Epidermal melanocyte (primary cell): ENCODE measurements at regions not wholly inside any gene's neighbourhood (a gene's known extent, or its start where the extent isn't known, plus 50 kb on each side); places are given as distances from the start of the nearest gene placed in this dataset.

ENCODE experiments used
- DNase-seq: peaks from one replicate; pipeline ENCODE4 v3.0.0; 2011; ENCODE audit warnings: low spot score; ENCODE audit not compliant: insufficient read length

DNA sequence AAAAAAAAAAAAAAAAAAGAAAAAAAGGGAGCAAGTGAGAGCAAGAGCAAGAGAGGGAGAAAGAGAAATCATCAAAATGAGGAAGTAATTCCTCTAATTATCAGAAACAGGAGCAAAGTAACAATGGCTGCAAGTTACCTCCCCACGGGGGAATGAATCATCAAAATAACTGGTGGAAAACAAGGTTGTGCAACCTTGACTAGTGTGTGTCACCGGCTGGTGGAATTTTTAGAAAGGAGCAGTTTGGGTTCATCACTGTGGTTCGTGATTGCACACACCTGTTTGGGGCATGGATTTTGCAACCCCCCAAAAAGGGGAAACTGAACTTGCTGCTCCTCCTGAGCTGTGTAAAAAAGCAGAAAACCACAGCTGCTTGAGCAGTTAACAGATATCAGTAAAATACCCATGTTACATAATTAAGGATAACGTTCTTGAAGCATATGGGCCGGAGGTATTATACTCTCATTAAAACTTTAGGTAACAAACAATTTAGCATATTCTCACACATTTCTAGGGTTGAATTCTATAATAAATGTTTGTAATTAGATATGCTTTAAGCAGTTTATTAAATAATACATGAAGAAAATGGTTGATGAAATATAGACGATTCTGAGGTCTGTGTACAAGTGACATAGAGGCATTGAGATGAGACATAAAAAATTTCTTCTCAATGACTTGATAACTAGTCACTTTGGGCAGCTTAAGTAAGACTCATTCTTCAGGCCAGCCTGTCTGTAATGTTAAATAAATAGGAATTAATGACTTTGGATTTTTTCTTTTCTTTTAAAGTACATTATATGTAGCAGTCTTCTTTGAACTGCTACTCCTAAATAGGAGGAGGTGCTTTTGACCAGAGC is 184.2 kb upstream of the ZEB2 start:
- no peak for DNase-seq

DNA sequence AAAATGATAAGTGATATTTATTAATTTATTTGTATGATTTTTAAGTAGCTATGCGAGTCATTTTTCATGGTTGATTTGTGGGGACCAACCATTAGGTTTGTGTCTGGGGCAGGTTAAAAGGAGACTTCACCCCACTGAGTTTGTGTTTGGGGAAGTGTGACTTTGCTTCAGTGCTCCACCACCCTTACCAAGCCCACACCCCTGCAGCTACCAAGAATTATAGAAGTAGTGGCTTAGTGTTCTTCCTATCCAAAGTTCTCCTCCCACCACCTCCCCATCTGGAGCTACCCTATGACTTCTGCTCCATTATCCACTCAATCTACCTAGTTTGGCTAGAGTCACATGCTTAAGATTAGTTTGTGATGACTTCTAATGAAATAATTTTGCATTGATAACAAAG is 182.1 kb upstream of the ZEB2 start:
- DNase-seq, result no peak

DNA sequence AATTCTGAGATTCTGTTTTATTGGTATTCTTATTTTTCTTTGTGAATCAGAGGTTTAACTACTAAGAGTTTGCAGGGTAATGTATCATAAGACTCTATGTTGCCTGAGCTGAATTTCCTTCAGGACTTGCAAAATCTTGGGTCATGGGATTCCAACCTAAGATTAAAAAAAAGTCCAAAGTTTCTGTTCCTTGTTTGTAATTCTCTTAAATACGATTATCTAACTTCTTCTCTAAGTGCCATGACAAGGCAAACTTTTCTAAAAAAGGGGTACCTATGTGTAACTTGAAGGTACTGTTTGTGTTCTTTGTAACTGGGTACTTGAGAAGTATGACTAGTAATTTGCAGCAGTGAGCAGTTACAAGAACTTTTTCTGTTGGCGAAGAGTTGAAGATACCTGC is 181.3 kb upstream of the ZEB2 start:
- no peak for DNase-seq

DNA sequence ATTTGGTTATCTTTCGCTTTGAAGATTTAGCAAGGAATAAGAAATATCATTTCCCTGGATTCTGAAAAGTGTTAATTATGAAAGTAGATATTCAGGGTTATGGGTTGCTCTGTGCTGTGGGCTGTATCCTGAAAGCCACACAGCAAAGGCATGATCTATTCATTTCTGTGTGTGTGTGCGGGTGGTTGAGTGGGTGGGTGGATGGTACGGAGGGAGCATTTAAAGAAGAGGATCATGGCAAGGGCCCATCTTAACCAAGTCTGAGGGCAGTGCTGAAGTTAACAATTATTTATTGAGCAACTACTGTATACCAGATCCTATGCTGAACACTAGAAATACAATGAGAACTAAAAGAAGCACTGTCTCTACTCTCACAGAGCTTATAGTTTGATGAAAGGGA is 178.2 kb upstream of the ZEB2 start:
- no peak for DNase-seq

DNA sequence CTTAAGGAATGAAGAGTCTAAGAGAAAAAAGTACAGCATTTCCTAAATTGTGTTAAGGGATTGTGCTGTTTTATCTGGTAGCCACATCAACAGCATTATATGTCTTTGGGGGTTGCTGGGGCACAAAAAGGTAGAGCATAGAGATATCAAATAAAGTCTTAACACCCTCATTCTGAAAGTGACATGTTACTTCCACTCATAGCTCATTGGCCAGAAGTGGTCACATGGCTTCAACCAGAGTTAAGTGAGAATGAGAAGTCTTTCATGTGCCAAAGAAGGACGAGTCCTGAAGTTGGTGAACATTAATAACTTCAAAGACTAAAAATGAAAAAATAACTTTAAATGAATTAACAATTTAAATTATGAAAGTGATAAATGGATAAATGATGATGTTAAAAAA is 175.7 kb upstream of the ZEB2 start:
- no peak for DNase-seq

DNA sequence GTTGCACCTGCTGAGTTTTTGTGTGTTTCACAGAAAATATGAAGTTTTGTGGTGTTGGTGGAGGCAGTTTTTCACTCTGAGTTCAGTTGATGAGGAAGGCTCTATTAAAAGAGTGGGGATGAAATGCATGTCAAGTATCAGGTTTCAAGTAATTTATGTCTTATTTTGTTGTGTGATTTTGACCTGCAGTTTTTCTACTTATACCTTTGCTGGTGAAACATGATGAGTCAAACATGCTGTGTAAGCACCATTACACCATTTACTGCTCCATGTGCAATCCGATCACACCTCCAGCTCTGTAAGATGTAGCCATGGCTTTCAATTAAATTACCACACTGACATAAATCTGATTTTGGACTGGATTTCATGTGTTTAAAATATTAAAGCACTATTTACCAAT is 174.5 kb upstream of the ZEB2 start:
- DNase-seq, result no peak

DNA sequence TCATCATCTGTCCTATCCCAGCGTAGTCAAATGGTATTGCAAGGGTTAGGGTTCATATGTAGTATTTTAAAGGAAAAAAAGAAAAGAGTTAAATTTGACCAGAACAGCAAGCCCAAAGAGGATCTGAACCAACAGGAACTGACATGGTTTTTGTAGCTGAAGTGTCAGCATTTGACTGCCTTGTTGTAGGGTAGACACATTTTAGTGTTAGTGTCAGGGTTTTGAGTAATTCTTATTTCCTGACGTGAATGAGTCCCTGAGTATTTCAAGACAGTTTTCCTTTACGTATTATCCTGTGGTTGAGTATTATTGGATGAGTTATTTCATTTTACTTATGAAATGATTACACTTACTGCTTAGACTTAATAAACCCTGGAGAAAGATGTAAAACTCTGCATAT is 173.3 kb upstream of the ZEB2 start:
- no peak for DNase-seq

DNA sequence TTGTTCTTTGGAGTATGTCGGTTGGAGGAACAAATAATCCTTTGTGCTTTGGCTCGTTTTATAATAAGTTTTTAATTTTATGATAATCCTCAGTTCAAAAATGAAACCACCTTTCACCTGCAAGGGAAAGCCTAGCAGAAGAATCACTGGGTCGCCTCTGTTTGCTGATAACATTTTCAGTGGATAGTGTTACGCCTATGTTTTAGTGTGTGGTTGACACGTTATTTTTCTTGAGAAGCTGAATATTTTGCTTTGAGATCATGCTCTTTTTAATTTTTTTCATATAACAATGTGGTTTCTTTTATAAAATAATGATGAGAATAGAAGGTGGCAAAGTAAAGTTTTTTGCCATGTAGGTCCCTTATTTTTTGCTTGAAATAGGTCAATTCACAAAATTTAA is 172.7 kb upstream of the ZEB2 start:
- no peak for DNase-seq

DNA sequence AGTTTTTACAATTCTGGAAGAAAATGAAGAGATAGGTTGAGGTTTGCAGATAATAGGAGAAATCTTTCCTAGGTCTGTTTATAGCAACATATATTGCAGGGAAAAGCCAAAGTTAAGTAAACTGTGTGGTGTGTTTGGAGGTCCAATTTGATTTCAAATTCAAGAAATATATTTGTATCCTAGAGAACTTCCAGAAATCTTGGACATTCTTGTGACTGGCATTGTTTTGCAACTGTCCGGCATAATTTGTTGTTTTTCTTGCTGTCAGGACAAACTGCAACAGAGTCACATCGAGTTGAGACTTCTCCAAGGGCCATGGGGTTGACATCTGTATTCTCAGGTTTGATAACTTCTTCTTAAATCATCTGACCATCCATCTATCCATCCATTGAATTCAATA is 170.9 kb upstream of the ZEB2 start:
- no peak for DNase-seq

DNA sequence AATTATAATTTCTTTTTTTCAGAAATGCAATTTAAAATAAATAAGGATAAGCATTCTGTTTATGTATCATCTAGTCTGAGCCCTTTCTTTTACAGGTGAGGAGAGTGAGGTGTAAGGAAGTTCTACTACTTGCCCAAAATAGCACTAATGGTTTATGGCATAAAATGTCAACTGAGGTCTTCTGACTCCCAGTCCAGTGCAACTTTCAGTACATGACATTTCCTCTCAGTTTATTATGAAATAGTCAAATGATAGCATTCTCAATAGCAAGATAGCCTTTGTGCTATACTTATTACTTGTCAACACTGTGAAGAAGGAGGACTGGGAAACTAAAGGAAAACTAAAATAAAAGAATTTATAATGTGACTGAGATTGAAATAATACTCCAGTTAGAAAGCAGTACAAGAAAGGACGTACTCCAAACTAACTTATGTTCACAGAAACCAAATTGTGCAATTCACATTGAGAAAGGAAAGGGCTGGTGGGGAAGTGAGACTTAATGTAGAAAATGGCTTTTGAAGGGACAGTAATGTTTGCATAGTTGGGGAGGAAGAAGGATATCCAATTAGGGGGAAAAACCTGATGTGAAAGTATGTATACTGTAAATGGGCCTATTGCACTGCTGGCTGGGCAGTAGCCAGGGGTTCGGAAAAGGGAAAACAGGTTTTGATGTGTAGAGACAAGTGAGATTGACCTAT is 166.7 kb upstream of the ZEB2 start:
- no peak for DNase-seq

DNA sequence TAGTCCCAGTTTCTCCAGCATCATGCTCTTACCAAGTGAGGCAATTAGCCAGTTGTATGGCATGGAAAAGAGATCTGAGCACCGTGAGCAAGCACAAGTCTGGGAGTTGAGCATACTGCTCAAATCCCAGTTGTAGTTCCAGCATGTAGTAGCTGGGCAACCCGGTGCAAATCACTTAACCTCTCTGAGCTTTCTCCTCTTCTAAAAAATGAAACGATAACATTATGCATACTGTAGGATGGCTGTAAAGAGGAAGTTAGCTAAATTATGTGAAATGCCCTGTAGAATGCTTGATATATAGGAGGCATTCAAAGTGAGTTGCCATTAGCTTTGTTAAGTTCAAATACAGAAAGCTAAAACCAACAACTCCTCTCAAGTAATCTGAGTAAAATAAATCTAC is 164.0 kb upstream of the ZEB2 start:
- DNase-seq, result no peak

DNA sequence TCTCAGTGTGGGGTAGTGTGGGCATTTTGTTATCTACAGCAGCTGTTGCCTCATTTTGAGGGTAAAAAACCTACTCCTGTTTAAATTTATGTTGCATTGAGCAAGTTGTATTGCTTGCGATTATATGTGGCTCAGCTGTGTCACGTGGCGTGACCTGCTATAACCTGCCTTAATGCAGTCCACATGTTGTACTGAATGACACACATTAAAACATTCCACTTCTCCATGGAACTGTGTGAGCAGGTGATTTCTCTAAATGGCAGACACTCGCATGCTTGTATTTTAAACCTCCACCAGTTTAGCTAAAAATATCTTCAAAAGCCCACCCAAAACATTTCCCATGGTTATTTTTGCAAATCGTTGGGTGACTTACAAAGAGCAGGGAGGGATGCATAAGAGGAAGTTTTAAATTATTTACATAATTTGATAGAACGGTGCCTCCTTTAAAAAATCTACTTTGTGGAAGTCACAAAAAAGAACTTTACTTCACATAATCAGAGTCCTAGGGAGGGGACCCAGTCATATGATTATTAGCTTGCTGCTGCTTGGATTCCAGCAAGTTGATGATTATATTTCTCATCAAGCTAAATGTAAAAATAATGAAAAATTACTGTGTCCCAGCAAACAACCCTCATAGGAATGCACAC is 163.3 kb upstream of the ZEB2 start:
- DNase-seq, result no peak

DNA sequence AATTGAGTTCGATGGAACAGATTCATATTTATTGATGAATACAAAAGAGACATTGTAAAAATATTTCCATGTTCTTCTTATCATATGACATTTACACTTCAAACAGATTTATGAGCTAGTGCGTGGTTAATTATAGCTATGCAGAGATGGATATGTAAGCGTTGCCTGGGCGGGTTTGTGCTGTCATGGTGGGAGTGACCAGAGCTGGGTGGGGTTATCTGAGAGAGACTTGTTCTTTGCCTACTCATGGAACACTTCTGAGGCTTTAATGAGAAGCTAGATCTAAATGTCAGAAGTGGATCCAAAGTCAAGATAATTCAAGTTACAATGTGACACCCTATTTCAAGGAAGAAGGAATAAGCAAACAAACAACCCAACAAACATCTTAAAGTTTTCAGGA is 162.3 kb upstream of the ZEB2 start:
- no peak for DNase-seq

DNA sequence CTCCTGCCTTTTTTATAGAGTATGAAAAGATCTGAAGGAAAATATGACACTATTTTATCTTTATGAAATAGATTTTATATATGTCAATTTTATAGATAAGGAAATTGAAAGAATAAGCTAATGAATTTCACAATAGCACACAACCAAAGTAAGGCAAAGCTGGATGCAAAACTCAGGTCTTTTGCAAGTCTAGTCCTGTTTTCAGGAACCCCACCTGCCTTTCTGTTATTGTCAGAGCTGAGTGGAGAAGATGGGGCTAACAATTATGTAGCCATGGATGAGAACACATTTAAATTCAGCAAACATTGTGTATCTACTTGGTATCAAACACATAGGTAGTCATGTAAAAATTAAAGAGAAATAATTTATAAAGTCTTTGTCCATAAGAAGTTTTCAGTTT is 161.5 kb upstream of the ZEB2 start:
- DNase-seq, result no peak

DNA sequence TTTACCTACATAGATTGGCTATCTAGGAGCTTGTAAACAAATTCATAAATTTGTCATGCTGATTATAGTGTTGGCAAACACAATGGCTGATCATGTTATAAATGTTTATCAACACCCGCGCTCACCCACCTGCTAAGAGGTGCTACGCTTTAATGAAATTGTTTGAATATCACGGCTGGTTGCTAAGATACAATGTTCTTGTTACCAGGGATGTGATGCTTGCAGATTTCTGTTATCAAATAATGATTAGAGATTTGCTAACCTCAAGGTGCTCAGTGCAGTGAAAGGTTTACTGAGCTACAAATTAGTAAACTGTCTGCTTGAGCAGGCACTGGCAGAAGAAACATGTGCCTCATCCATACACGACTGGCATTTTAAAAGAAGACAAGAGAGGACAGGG is 160.0 kb upstream of the ZEB2 start:
- no peak for DNase-seq

DNA sequence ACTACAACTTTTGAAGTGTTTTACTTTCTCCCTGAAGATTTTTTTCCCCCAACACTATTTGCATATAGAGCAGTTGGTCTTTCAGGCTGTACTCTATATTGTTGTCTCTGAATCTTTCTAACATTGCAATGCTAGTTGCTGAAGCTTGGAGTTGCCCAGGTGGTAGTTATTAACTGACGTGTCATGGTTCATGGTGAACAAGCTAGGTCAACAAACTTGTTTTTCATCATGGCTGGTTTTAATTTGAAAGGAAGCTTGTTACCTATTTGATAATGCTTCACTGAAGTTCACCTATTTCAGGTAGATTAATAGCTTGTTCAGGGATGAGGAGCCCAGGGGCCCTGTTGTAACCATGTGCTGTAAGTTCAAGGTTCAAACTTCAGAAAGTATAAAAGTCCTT is 158.8 kb upstream of the ZEB2 start:
- no peak for DNase-seq

DNA sequence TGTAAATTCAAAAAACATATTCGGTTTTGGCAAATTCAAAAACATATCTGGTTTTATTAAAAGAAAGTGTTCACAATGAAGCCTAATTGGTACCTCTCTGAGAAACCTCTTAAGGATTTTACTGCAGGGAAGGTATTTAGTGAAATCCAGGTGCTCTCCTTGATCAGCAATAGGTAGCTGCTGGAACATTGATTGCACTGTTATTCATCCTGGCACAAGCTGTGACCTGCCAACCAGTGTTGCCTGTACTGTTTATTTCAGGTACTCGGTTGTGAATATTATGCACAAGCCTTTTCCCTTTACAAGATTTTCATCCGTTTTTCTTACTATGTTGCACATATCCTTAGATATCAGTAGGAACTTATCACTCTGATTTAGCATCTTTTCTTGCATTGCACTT is 155.8 kb upstream of the ZEB2 start:
- DNase-seq, result no peak

DNA sequence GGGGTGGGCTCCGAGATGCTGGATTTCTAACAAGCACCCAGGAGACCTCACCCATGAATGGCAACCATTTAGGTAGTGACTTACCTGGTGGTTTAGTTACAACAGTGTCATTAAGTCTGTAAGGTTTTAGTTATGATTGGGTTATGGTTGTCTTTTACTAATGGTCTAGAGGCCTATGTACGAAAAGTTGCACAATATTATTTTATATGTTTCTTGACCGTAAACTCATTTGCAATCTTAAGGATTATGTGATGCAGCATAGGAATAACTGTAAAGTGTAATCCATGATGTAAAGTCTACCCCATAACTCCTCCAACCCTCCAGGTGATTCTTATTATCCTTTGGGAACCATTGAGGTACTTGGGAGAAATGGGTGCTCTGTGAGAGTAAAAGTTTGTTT is 155.4 kb upstream of the ZEB2 start:
- DNase-seq, result no peak

DNA sequence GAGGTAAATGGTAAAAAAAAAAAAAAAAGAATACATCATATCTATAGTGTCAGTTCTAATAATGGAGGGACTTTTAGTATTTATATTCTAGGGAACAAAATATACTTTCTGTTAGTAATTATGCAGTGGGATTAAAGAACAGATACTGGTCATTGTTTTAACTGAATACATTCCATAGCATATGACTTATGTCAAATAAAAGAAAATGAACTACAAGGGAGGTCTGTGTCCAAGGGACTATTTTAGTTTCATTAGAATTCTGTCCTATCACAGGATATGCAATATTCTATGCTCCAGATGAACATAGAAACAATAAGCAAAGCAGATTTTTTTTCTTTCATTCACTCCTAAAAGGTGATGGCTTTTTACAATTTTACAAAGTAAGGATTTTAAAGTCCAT is 154.2 kb upstream of the ZEB2 start:
- DNase-seq, result no peak

DNA sequence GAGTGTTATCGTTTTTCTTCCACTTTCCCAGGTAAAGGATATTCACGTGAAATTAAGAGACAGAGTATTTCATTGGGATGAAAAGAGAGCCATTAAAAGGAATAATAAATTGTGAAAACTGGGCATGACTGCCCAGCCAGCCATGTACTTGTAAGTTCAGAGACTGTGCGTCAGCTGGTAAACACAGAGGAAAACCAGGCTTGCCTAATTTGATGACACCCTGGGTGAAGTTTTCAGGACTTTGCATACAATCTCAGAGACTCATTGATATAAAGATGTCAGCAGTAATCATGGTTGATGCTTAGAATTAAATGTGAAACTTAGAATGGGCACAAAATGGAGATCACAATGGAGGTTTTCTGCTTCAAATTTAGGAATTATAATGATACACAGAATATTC is 153.5 kb upstream of the ZEB2 start:
- no peak for DNase-seq

DNA sequence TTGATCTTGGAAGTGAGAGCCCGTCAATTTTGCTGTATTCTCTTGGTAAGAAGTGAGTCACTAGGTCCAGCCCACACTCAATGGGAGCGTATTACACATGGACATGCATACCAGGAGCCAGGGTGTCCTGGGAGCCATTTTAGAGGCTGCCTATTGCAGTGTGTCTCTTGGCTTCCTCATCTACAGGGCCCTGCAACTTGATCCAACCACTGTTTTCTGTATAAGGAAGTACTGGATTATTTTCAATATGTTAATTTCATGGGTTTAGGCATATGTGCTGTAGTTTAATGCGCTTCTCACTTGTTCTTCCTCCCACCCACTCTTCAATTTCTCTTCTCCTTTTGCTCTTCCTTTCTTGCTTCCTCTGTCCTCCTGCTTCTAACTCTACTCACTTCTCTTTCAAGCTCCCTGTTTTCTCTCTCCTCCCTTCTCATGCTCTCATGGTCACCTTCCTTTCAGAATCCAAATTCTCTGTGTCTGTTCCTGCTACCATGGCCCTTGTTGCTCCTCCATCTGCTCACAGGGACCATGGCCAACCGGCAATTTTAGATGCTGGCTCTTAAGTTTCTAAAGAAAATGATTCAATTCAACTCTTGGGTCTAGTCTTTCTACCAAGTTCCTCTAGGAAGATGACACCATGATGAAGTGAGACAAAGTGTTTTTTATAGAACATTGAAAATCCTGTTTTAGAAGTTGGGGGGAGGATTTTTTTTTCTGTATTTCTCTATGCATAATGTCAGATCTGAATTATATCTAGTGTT is 152.0 kb upstream of the ZEB2 start:
- DNase-seq, result no peak

DNA sequence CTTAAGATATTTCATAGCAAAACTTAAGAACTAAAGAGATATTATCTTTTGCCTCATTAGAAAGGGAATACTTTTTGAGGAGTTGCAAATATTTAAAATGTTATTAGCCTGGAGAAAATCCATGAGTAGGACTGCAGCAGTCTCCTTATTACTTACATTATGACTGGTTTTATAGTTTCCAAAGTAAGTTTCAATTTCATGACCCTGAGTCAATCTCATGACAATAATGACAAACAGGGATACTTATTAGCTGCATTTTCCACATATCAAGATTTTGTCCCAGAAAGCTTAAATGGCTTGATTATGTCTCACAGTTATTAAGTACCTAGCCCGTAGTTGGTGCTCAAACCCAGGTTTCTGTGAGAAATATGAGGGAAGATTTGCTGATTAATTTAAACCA is 150.8 kb upstream of the ZEB2 start:
- no peak for DNase-seq
